Testis (tissue), 2 donors: ENCODE measurements at regions not wholly inside any gene's neighbourhood (a gene's known extent, or its start where the extent isn't known, plus 50 kb on each side); places are given as distances from the start of the nearest gene placed in this dataset.
"Not testable (repeated sequence)": the region's sequence is repeated elsewhere in the genome, so short reads cannot be mapped to it uniquely, and the experiment has no call there.

Experiments used
- DNase-seq: peaks from one replicate; pipeline ENCODE4 v3.0.0-alpha.2; 2019
- H3K27ac ChIP-seq, 2 donors: fragments of 200-600 bp; sonication (generic); one replicate each; pipeline ENCODE4 v1.5.1; 2019
- H3K27me3 ChIP-seq: fragments of 200-600 bp; sonication (generic); one replicate; pipeline ENCODE4 v1.5.1; 2019
- H3K36me3 ChIP-seq: fragments of 200-600 bp; sonication (generic); one replicate; pipeline ENCODE4 v1.5.1; 2017; ENCODE audit warnings: low read depth; ENCODE audit errors: missing control alignments
- H3K4me1 ChIP-seq: fragments of 200-600 bp; sonication (generic); one replicate; pipeline ENCODE4 v1.5.1; 2019
- H3K4me3 ChIP-seq, 2 donors: fragments of 200-600 bp; sonication (generic); one replicate each; pipeline ENCODE4 v1.5.1; 2017 to 2019
- H3K9me3 ChIP-seq: fragments of 200-600 bp; sonication (generic); one replicate; pipeline ENCODE4 v1.5.1; 2017
- CTCF ChIP-seq, 3 experiments: fragments of 450-650 bp in 2 of 3; fragments of 200-600 bp in 1 of 3; sonication (generic) in 1 of 3; IDR thresholded peaks; one replicate each; pipeline ENCODE4 v1.5.1; 2016 to 2019; ENCODE audit warnings: antibody characterized with exemption in 3 of 3, mild to moderate bottlenecking in 2 of 3, moderate library complexity in 1 of 3
- POLR2A ChIP-seq: fragments of 450-650 bp; IDR thresholded peaks from one replicate; pipeline ENCODE4 v1.6.1; 2017; ENCODE audit warnings: antibody characterized with exemption, mild to moderate bottlenecking, moderate library complexity
- WGBS, 2 donors: methylation state at CpG; one replicate each; pipeline ENCODE4 v1.1.5; 2018; 5-methylcytosine and 5-hydroxymethylcytosine counted together
- intact Hi-C: fragments of 100-400 bp; cut with DNase I; formaldehyde crosslinking; loops from one replicate; pipeline ENCODE4 v1.15.1; 2023; ENCODE audit warnings: low total_unique reads

GRCh38 chr2:167843217-167843616 is 404.2 kb downstream of the STK39 start:
- Histone ChIP-seq H3K4me1 (no peaks in the 10 kb centered on the region), H3K27me3 (no peaks in the 10 kb centered on the region), H3K9me3 (no peaks in the 10 kb centered on the region), H3K27ac (no peak overlapping the region), H3K36me3 (no peaks in the 10 kb centered on the region), H3K4me3 (no peak overlapping the region)
- WGBS, 2 donors, result 78 to 96% methylated on average over 1 of the region's 1 CpG
- no peak for DNase-seq
- no peak for TF ChIP-seq POLR2A
- TF ChIP-seq CTCF (IDR thresholded peaks at IDR 0.05), result no peak
- intact Hi-C loops, result no loop called here

- H3K27me3 ChIP-seq, result no peaks in the 10 kb centered on the region
- H3K4me3 ChIP-seq, result no peak overlapping the region
- 84 to 87% methylated on average over 1 of the region's 1 CpG for WGBS, 2 donors
- intact Hi-C loops, result no loop called here
- TF ChIP-seq POLR2A (no peak), CTCF (IDR thresholded peaks at IDR 0.05) (no peak)
- DNase-seq, result no peak
- H3K4me1 ChIP-seq, result no peaks in the 10 kb centered on the region
- H3K9me3 ChIP-seq, result no peaks in the 10 kb centered on the region
- H3K36me3 ChIP-seq, result no peaks in the 10 kb centered on the region
- no peak overlapping the region for H3K27ac ChIP-seq
Observed at GRCh38 chr2:167842047-167842446, 405.3 kb downstream of the STK39 start.

- DNase-seq, H3K9me3 ChIP-seq, H3K4me3 ChIP-seq, H3K36me3 ChIP-seq, intact Hi-C loops, H3K27me3 ChIP-seq, H3K4me1 ChIP-seq, H3K27ac ChIP-seq: not testable (repeated sequence)
- WGBS, 2 donors, result 90 to 93% methylated on average over 6 to 8 of the region's 8 CpGs
Observed at GRCh38 chr2:167835290-167835689, 412.1 kb downstream of the STK39 start.

- Histone ChIP-seq H3K4me3 (no peak overlapping the region), H3K4me1 (no peaks in the 10 kb centered on the region), H3K27me3 (no peaks in the 10 kb centered on the region), H3K36me3 (no peaks in the 10 kb centered on the region), H3K9me3 (no peaks in the 10 kb centered on the region), H3K27ac (no peak overlapping the region)
- TF ChIP-seq CTCF (IDR thresholded peaks at IDR 0.05) (no peak), POLR2A (no peak)
- DNase-seq, result no peak
- 92 to 97% methylated on average over 5 of the region's 5 CpGs for WGBS, 2 donors
- intact Hi-C loops, result no loop called here
Observed at GRCh38 chr2:167834707-167835106, 412.7 kb downstream of the STK39 start.

GRCh38 chr2:167833294-167833693 is 414.1 kb downstream of the STK39 start:
- TF ChIP-seq CTCF (IDR thresholded peaks at IDR 0.05) (no peak), POLR2A (no peak)
- no peak overlapping the region for H3K27ac ChIP-seq
- no peak overlapping the region for H3K4me3 ChIP-seq
- no peaks in the 10 kb centered on the region for H3K9me3 ChIP-seq
- WGBS, 2 donors, result 69 to 75% methylated on average over 4 of the region's 4 CpGs
- DNase-seq, result no peak
- no peaks in the 10 kb centered on the region for H3K27me3 ChIP-seq
- no peaks in the 10 kb centered on the region for H3K4me1 ChIP-seq
- intact Hi-C loops, result no loop called here
- no peaks in the 10 kb centered on the region for H3K36me3 ChIP-seq
